ENCODE measurements at regions not wholly inside any gene's neighbourhood (a gene's known extent, or its start where the extent isn't known, plus 50 kb on each side); places are given as distances from the start of the nearest gene placed in this dataset.

GRCh38 chr7:8913682-8914081 lies 480.3 kb downstream of the NXPH1 start:
- Histone ChIP-seq H3K36me3 (no peaks in the 10 kb centered on the region), H3K9me3 (replicated peaks) (peaks cover 3% of the 10 kb centered on the region), H3K27me3 (ENCODE audit: low read depth) (no peaks in the 10 kb centered on the region), H3K4me1 (no peaks in the 10 kb centered on the region), H3K4me3 (no peak overlapping the region), H3K27ac (replicated peaks) (no peak overlapping the region)
- DNase-seq: no peak
- intact Hi-C loops (cut with micrococcal nuclease): no loop called here
- no peak for TF ChIP-seq CTCF (IDR thresholded peaks at IDR 0.05; ENCODE audit: borderline replicate concordance)

- no peak for DNase-seq
- intact Hi-C loops (cut with micrococcal nuclease): no loop called here
- no peak for TF ChIP-seq CTCF (IDR thresholded peaks at IDR 0.05; ENCODE audit: borderline replicate concordance)
- no peak overlapping the region for H3K27ac ChIP-seq (replicated peaks)
- H3K36me3 ChIP-seq: no peaks in the 10 kb centered on the region
- no peak overlapping the region for H3K4me3 ChIP-seq
- no peaks in the 10 kb centered on the region for H3K4me1 ChIP-seq
- H3K9me3 ChIP-seq (replicated peaks): peaks cover 3% of the 10 kb centered on the region
- H3K27me3 ChIP-seq (ENCODE audit: low read depth): no peaks in the 10 kb centered on the region
Observed at GRCh38 chr7:8921807-8922206, 488.4 kb downstream of the NXPH1 start.

- Histone ChIP-seq H3K27ac (replicated peaks) (no peak overlapping the region), H3K27me3 (ENCODE audit: low read depth) (no peaks in the 10 kb centered on the region), H3K36me3 (no peaks in the 10 kb centered on the region), H3K4me1 (no peaks in the 10 kb centered on the region), H3K9me3 (replicated peaks) (no peaks in the 10 kb centered on the region), H3K4me3 (no peak overlapping the region)
- intact Hi-C loops (cut with micrococcal nuclease): no loop called here
- DNase-seq: no peak
- TF ChIP-seq CTCF (IDR thresholded peaks at IDR 0.05; ENCODE audit: borderline replicate concordance): no peak
Observed at GRCh38 chr7:8922726-8923125, 489.3 kb downstream of the NXPH1 start.

DNA sequence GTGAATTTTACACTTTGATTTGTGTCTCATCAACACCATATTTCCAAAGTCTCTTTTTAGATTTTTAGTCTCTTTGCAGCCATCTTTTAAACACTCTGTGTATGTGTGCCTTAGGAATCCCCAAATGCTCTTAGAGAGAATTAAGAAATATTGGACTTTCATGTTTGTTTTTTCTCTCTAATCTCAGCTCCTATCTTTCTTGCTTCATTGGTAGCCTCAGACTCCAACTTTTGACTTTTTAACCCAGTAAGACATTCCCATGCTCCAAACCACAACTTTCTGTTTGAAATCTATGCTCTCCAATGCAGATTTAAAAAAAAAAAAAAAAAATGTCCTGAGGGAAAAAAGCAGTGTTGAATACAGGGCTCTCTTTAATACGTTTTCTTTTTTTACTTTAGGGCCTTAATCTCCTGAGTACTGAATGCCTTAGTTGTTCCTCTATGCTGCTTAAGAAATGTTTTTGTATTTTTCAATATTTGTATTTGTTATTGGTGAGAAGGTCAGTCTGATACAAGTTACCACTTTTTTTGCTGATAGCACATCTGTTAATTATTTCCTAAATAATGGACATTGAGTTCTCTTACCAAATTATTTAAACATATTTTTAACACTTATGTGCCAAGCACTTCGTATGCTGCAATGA lies 489.9 kb downstream of the NXPH1 start:
- Histone ChIP-seq H3K27ac (replicated peaks) (no peak overlapping the region), H3K9me3 (replicated peaks) (no peaks in the 10 kb centered on the region), H3K4me3 (no peak overlapping the region), H3K4me1 (no peaks in the 10 kb centered on the region), H3K27me3 (ENCODE audit: low read depth) (no peaks in the 10 kb centered on the region), H3K36me3 (no peaks in the 10 kb centered on the region)
- DNase-seq: no peak
- TF ChIP-seq CTCF (IDR thresholded peaks at IDR 0.05; ENCODE audit: borderline replicate concordance): no peak
- intact Hi-C loops (cut with micrococcal nuclease): no loop called here

- H3K27ac ChIP-seq (replicated peaks): no peak overlapping the region
- no peak overlapping the region for H3K4me3 ChIP-seq
- no peaks in the 10 kb centered on the region for H3K36me3 ChIP-seq
- TF ChIP-seq CTCF (IDR thresholded peaks at IDR 0.05; ENCODE audit: borderline replicate concordance): no peak
- DNase-seq: no peak
- intact Hi-C loops (cut with micrococcal nuclease): no loop called here
- H3K4me1 ChIP-seq: no peaks in the 10 kb centered on the region
- peaks cover 26% of the 10 kb centered on the region for H3K9me3 ChIP-seq (replicated peaks)
- no peaks in the 10 kb centered on the region for H3K27me3 ChIP-seq (ENCODE audit: low read depth)
Observed at GRCh38 chr7:8931906-8932646, 498.7 kb downstream of the NXPH1 start.

Measured in left ventricle myocardium inferior (tissue), 1 donor.